ENCODE measurements at regions not wholly inside any gene's neighbourhood (a gene's known extent, or its start where the extent isn't known, plus 50 kb on each side); places are given as distances from the start of the nearest gene placed in this dataset.

GRCh38 chr18:72075040-72075439, 469.1 kb downstream of the CBLN2 start:
- DNase-seq: no peak

GRCh38 chr18:72063001-72063400, 481.1 kb downstream of the CBLN2 start:
- no peak for DNase-seq

GRCh38 chr18:72058851-72059250, 485.3 kb downstream of the CBLN2 start:
- DNase-seq: no peak

- no peak for DNase-seq
Measured at GRCh38 chr18:72056171-72056570, 488.0 kb downstream of the CBLN2 start.

- no peak for DNase-seq
Measured at GRCh38 chr18:72041313-72042032, 502.7 kb downstream of the CBLN2 start.

- DNase-seq: no peak
Measured at GRCh38 chr18:72013427-72013850, 530.7 kb downstream of the CBLN2 start.

GRCh38 chr18:71998547-71999097, 545.5 kb downstream of the CBLN2 start:
- DNase-seq: no peak

GRCh38 chr18:71995904-71996465, 548.2 kb downstream of the CBLN2 start:
- DNase-seq: no peak

GRCh38 chr18:71994273-71994672, 549.9 kb downstream of the CBLN2 start:
- no peak for DNase-seq

- DNase-seq: no peak
Measured at GRCh38 chr18:71989616-71990015, 554.5 kb downstream of the CBLN2 start.

- no peak for DNase-seq
Measured at GRCh38 chr18:71986351-71987050, 557.6 kb downstream of the CBLN2 start.

GRCh38 chr18:71976744-71977143, 567.4 kb downstream of the CBLN2 start:
- no peak for DNase-seq

- no peak for DNase-seq
Measured at GRCh38 chr18:71966791-71967190, 577.4 kb downstream of the CBLN2 start.

- DNase-seq: no peak
Measured at GRCh38 chr18:71958605-71959004, 585.5 kb downstream of the CBLN2 start.

GRCh38 chr18:71951001-71951400, 593.1 kb downstream of the CBLN2 start:
- peak in 4 of 14 donors; percentile 2 to 38 (median 12) for DNase-seq

- no peak for DNase-seq
Measured at GRCh38 chr18:71942433-71942832, 601.7 kb downstream of the CBLN2 start.

GRCh38 chr18:71939483-71939882, 604.7 kb downstream of the CBLN2 start:
- no peak for DNase-seq

- DNase-seq: no peak
Measured at GRCh38 chr18:71936744-71937143, 607.4 kb downstream of the CBLN2 start.

GRCh38 chr18:71919211-71919610, 624.9 kb downstream of the CBLN2 start:
- DNase-seq: no peak

GRCh38 chr18:71913641-71914040, 630.5 kb downstream of the CBLN2 start:
- DNase-seq: no peak

- DNase-seq: no peak
Measured at GRCh38 chr18:71902482-71902881, 641.7 kb downstream of the CBLN2 start.

- DNase-seq: no peak
Measured at GRCh38 chr18:71899707-71900472, 644.3 kb downstream of the CBLN2 start.

- DNase-seq: no peak
Measured at GRCh38 chr18:71899183-71899582, 645.0 kb downstream of the CBLN2 start.
